Cardiac muscle cell (in vitro differentiated cells and primary cell): ENCODE measurements at regions not wholly inside any gene's neighbourhood (a gene's known extent, or its start where the extent isn't known, plus 50 kb on each side); places are given as distances from the start of the nearest gene placed in this dataset.
A peak's percentile ranks its signal among the peaks of the same experiment; 100 is the strongest.
"Not testable (repeated sequence)": the region's sequence is repeated elsewhere in the genome, so short reads cannot be mapped to it uniquely, and the experiment has no call there.

Experiments
- DNase-seq, 2 donors: peaks; one replicate each; pipeline versions ENCODE4 v3.0.0 to v3.0.0-alpha.2; 2010 to 2017; ENCODE audit warnings: low read depth in 1 of 2, low spot score in 1 of 2
- H3K27ac ChIP-seq: fragments of 200-600 bp; sonication (generic); 2 replicates; pipeline ENCODE4 v1.5.1; 2016
- H3K27me3 ChIP-seq: fragments of 200-600 bp; sonication (generic); 2 replicates; pipeline ENCODE4 v1.6.0; 2016; ENCODE audit warnings: control low read depth
- H3K36me3 ChIP-seq: fragments of 200-600 bp; sonication (generic); 2 replicates; pipeline ENCODE4 v1.5.1; 2016; ENCODE audit warnings: control low read depth
- H3K4me1 ChIP-seq: fragments of 200-600 bp; sonication (generic); 2 replicates; pipeline ENCODE4 v1.8.1; 2017; ENCODE audit warnings: low read depth, mild to moderate bottlenecking, mixed run types
- H3K4me3 ChIP-seq: fragments of 200-600 bp; sonication (generic); 2 replicates; pipeline ENCODE4 v1.5.1; 2016; ENCODE audit warnings: mild to moderate bottlenecking
- H3K9me3 ChIP-seq: fragments of 200-600 bp; sonication (generic); 2 replicates; pipeline ENCODE4 v1.5.1; 2017; ENCODE audit warnings: low read depth, mild to moderate bottlenecking, control low read depth
- TF ChIP-seq, protein P1 (sequence below): IDR thresholded peaks from 2 replicates; pipeline ENCODE4 v1.5.1; 2012; ENCODE audit warnings: low read depth, mild to moderate bottlenecking, low read length

DNA sequence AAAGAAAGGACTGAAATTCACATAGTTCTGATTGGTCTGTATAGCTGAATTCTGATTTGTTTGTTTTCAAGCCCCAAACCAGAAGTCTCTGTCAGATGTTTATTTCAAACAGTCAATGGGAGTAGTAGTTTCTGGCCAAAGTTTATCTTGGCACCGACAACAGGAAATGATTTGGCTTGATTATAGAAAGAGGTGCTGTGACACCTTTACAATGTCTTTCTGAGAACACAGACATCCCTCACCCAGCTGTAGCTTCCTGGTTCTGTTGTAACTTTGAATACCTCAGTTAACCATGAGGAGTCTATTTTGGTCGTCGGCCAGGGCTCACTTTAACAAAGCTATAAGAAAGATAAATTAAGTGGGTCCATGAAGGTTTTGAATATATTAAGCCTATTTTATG lies 545.0 kb upstream of the ZNF804A start:
- no peak overlapping the region for H3K4me3 ChIP-seq
- H3K9me3 ChIP-seq: no peaks in the 10 kb centered on the region
- TF ChIP-seq, protein P1, sequence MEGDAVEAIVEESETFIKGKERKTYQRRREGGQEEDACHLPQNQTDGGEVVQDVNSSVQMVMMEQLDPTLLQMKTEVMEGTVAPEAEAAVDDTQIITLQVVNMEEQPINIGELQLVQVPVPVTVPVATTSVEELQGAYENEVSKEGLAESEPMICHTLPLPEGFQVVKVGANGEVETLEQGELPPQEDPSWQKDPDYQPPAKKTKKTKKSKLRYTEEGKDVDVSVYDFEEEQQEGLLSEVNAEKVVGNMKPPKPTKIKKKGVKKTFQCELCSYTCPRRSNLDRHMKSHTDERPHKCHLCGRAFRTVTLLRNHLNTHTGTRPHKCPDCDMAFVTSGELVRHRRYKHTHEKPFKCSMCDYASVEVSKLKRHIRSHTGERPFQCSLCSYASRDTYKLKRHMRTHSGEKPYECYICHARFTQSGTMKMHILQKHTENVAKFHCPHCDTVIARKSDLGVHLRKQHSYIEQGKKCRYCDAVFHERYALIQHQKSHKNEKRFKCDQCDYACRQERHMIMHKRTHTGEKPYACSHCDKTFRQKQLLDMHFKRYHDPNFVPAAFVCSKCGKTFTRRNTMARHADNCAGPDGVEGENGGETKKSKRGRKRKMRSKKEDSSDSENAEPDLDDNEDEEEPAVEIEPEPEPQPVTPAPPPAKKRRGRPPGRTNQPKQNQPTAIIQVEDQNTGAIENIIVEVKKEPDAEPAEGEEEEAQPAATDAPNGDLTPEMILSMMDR: no peak
- no peaks in the 10 kb centered on the region for H3K36me3 ChIP-seq
- H3K4me1 ChIP-seq: no peaks in the 10 kb centered on the region
- no peak overlapping the region for H3K27ac ChIP-seq
- H3K27me3 ChIP-seq: no peaks in the 10 kb centered on the region
- no peak for DNase-seq

DNA sequence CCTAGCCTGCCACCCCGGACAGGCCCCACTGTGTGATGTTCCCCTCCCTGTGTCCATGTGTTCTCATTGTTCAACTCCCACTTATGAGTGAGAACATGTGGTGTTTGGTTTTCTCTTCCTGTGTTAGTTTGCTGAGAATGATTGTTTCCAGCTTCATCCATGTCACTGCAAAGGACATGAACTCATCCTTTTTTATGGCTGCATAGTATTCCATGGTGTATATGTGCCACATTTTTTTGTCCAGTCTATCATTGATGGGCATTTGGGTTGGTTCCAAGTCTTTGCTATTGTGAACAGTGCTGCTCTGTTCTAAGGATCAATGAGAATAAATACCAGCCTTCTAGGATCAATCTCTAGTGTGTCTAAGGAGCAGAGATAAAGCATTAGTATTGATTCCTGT lies 543.9 kb upstream of the ZNF804A start:
- not testable (repeated sequence) for H3K36me3 ChIP-seq, H3K27me3 ChIP-seq, H3K9me3 ChIP-seq, H3K4me1 ChIP-seq, H3K27ac ChIP-seq, H3K4me3 ChIP-seq, DNase-seq

DNA sequence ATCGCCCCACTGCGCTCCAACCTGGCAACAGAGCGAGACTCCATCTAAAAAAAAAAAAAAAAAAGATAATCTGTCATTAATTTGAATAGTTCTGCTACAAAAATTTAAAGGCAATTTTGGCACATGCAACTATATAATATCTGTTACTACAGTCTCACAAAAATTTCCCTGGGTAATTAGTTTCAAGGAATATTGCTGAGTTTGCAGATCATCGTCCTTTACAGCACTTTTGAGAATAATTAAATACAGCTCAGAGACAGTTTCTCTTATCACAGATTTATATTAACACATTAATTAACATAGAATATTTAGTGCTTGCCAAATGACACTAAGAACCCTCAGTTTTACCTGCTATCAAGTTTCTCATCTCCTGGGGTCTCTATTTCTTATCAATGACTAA lies 540.4 kb upstream of the ZNF804A start:
- Histone ChIP-seq H3K27ac (no peak overlapping the region), H3K36me3 (no peaks in the 10 kb centered on the region), H3K4me3 (no peak overlapping the region), H3K9me3 (no peaks in the 10 kb centered on the region), H3K27me3 (no peaks in the 10 kb centered on the region), H3K4me1 (no peaks in the 10 kb centered on the region)
- TF ChIP-seq, protein P1: no peak
- DNase-seq: no peak

DNA sequence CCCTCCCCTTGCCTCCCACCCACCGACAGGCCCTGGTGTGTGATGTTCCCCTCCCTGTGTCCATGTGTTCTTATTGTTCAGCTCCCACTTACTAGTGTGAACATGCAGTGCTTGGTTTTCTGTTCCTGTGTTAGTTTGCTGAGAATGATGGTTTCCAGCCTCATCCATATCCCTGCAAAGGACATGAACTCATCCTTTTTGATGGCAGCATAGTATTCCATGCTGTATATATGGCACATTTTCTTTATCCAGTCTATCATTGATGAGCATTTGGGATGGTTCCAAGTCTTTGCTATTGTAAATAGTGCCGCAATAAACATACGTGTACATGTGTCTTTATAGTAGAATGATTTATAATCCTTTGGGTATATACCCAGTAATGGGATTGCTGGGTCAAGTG lies 538.1 kb upstream of the ZNF804A start:
- not testable (repeated sequence) for H3K9me3 ChIP-seq, H3K36me3 ChIP-seq, H3K4me3 ChIP-seq, H3K27ac ChIP-seq, DNase-seq, H3K4me1 ChIP-seq, H3K27me3 ChIP-seq

DNA sequence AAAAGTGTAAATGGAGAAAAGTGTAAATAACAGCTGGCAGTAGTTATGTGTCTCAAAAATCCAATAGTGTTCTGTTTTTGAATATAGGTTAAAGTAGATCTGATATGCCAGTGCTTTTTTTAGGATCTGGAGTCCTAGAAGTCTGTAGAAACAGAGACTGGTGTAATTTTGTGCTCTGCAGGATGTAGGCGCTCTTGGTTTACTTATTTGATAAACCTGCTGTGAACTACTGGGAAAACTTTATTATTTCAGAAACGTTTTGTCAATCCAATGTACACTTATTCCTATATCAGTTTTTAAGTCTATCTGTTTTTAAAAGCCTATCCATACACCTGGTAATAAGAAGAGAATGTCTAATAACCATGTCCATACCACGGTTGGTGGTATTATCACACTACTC lies 530.8 kb upstream of the ZNF804A start:
- Histone ChIP-seq H3K4me1 (no peaks in the 10 kb centered on the region), H3K27me3 (no peaks in the 10 kb centered on the region), H3K27ac (no peak overlapping the region), H3K9me3 (no peaks in the 10 kb centered on the region), H3K4me3 (no peak overlapping the region), H3K36me3 (no peaks in the 10 kb centered on the region)
- peak in 1 of 2 donors; percentile 5 for DNase-seq
- TF ChIP-seq, protein P1: no peak

DNA sequence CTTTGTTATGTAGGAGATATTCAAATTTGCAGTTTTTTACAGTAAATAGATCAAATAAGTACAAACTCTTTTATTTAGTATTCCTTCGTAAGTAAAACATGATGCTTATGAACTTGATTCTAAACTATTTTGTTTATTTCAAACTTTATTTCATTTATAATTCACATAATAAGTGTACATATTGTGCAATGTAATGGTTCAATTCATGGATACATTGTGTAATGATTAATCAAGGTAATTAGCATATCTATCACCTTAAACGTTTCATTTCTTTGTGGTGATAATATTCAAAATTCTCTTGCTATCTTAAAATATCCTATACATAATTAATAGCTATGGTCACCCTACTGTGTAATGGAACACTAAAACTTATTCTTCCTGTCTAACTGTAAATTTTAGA lies 525.9 kb upstream of the ZNF804A start:
- DNase-seq: no peak
- Histone ChIP-seq H3K27ac (no peak overlapping the region), H3K36me3 (no peaks in the 10 kb centered on the region), H3K4me1 (no peaks in the 10 kb centered on the region), H3K4me3 (no peak overlapping the region), H3K9me3 (no peaks in the 10 kb centered on the region), H3K27me3 (no peaks in the 10 kb centered on the region)
- TF ChIP-seq, protein P1: no peak

DNA sequence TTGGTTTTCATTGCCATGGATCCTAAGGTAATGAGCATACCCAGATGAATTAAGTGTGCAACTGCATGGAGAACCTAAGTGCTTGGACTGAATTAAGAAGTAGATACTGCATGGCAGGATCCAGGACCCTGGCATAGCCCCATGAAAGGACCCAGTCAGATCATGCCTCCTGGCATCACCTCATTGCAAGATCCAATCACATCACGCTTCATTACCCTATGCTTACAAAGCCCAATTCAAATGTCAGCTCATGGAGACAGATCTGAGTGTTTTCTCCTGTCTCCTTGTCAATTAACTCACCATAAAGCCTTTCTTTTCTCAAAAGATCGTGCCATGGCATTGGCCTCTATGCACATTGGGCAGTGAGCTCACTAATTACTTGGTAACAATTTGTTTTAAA lies 519.8 kb upstream of the ZNF804A start:
- Histone ChIP-seq H3K27me3 (no peaks in the 10 kb centered on the region), H3K4me1 (no peaks in the 10 kb centered on the region), H3K27ac (no peak overlapping the region), H3K4me3 (no peak overlapping the region), H3K36me3 (no peaks in the 10 kb centered on the region), H3K9me3 (no peaks in the 10 kb centered on the region)
- TF ChIP-seq, protein P1: no peak
- no peak for DNase-seq
